Fibroblast of the aortic adventitia (primary cell): ENCODE measurements at regions not wholly inside any gene's neighbourhood (a gene's known extent, or its start where the extent isn't known, plus 50 kb on each side); places are given as distances from the start of the nearest gene placed in this dataset.
"Not testable (repeated sequence)": the region's sequence is repeated elsewhere in the genome, so short reads cannot be mapped to it uniquely, and the experiment has no call there.

ENCODE experiments used
- DNase-seq: peaks from one replicate; pipeline ENCODE4 v3.0.0-alpha.2; 2010; ENCODE audit warnings: low read depth
- H3K4me3 ChIP-seq: 2 replicates; pipeline ENCODE4 v1.5.1; 2011; ENCODE audit warnings: low read depth, mild to moderate bottlenecking, control low read depth, low read length, moderate library complexity
- TF ChIP-seq, protein P1 (sequence below): IDR thresholded peaks from 2 replicates; pipeline ENCODE4 v1.5.1; 2011; ENCODE audit warnings: mild to moderate bottlenecking, low read length, control low read depth, inconsistent platforms; ENCODE audit not compliant: insufficient read depth

DNA sequence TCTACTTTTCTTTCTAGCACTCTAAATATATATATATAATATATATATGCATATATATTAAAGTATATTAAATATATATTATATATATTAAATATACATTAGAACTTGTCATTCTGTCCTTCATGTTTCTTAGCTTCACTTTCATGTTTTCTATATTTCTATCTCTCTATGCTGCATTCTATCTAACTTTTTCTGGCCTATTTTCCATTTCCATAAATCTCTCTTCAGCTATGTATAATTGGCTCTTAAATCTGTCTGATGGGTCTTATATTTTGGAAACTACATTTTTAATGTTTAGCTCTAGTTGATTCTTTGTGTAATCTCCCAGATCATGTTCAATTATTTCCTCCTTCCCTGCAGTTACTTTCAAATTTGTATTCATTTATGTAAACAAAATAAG is 72.2 kb downstream of the MTNR1B start:
- TF ChIP-seq, protein P1, sequence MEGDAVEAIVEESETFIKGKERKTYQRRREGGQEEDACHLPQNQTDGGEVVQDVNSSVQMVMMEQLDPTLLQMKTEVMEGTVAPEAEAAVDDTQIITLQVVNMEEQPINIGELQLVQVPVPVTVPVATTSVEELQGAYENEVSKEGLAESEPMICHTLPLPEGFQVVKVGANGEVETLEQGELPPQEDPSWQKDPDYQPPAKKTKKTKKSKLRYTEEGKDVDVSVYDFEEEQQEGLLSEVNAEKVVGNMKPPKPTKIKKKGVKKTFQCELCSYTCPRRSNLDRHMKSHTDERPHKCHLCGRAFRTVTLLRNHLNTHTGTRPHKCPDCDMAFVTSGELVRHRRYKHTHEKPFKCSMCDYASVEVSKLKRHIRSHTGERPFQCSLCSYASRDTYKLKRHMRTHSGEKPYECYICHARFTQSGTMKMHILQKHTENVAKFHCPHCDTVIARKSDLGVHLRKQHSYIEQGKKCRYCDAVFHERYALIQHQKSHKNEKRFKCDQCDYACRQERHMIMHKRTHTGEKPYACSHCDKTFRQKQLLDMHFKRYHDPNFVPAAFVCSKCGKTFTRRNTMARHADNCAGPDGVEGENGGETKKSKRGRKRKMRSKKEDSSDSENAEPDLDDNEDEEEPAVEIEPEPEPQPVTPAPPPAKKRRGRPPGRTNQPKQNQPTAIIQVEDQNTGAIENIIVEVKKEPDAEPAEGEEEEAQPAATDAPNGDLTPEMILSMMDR: no peak
- no peak for DNase-seq
- H3K4me3 ChIP-seq: no peak overlapping the region

DNA sequence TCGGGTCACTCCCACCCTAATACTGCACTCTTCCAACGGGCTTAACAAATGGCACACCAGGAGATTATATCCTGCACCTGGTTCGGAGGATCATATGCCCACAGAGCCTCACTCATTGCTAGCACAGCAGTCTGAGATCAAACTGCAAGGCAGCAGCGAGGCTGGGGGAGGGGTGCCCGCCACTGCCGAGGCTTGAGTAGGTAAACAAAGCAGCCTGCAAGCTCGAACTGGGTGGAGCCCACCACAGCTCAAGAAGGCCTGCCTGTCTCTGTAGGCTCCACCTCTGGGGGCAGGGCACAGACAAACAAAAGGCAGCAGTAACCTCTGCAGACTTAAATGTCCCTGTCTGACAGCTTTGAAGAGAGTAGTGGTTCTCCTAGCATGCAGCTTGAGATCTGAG is 73.7 kb downstream of the MTNR1B start:
- H3K4me3 ChIP-seq, DNase-seq: not testable (repeated sequence)

DNA sequence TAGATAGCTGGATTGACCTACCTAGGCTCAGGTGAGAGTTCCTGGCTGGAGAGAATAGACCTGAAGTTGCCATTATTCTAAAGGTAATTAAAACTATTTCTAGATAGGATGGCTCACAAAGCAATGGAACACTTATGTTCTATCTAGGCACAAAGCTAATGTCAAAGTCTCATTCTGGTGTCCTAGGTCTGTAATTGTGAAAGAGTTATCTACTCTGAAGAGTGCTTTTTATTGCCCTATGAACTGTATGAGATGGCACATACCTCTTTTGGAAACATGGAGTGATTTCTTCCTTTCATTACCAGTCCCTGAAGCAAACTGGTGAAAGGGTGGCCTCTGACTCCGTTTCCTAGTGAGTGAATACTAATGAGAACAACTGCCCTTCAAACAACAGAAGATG is 80.3 kb downstream of the MTNR1B start:
- TF ChIP-seq, protein P1: no peak
- no peak overlapping the region for H3K4me3 ChIP-seq
- DNase-seq: no peak

GRCh38 chr11:93051186-93051585 is 81.7 kb downstream of the MTNR1B start:
- DNase-seq: peak; percentile 45
- H3K4me3 ChIP-seq: no peak overlapping the region
- TF ChIP-seq, protein P1: no peak

DNA sequence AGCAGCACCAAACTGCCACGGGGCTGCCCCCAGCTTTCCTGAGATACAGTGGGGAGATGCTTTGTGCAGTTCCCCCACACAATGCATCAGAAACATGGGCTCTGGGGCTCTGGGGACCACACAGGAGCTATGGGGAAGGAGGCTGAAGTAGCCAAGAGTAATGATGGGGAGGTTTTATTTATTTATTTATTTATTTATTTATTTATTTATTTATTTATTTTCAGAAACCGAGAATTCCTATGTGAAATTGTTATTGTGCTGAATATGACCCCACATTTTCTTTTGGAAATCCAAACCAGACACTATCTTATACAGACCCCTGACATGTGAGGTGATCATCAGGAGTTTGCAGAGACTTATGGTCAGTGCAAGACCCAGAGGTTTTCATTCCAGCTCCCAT is 84.4 kb downstream of the MTNR1B start:
- DNase-seq: no peak
- TF ChIP-seq, protein P1: no peak
- H3K4me3 ChIP-seq: no peak overlapping the region

DNA sequence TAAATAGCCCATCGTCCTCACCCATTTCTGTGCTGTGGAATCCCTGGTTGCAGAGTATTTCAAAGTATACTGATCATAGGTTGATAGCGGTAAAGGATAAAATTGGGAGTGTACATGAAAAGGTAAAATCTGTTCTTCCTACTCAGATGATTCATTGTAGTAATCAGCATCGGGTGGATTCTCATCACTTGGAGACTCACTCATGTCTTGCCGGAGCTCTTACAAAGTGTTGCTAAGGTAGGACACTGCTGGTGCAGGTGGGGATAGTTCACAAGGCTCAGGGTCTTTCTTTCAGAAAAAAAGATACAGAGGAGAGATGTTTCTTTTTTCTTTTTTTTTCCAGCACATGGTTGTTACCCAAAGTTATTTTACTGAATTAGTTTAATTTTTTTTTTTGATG is 84.8 kb downstream of the MTNR1B start:
- no peak overlapping the region for H3K4me3 ChIP-seq
- DNase-seq: no peak
- TF ChIP-seq, protein P1: no peak

GRCh38 chr11:93054881-93055280 is 85.4 kb downstream of the MTNR1B start:
- H3K4me3 ChIP-seq: no peak overlapping the region
- DNase-seq: peak; percentile 93
- TF ChIP-seq, protein P1: no peak
